Caco-2 (cell line): ENCODE measurements at regions not wholly inside any gene's neighbourhood (a gene's known extent, or its start where the extent isn't known, plus 50 kb on each side); places are given as distances from the start of the nearest gene placed in this dataset.
"Not testable (repeated sequence)": the region's sequence is repeated elsewhere in the genome, so short reads cannot be mapped to it uniquely, and the experiment has no call there.

Experiments used
- BruUV-seq: library from RNA; stranded (reverse); fragments of 400-500 nt; replicated peaks from 2 replicates; lab custom pipeline; 2021; lab: Mats Ljungman, UMichigan
- CTCF ChIA-PET: fragments of 300-600 bp; sonication (Branson Sonifier 250); formaldehyde crosslinking; loops from one replicate; lab custom pipeline; 2022; ENCODE audit warnings: antibody characterized with exemption; lab: Charles Lee
- POLR2A ChIA-PET: fragments of 300-600 bp; sonication (Branson Sonifier 250); formaldehyde crosslinking; loops from one replicate; lab custom pipeline; 2022; ENCODE audit warnings: antibody characterized with exemption; lab: Charles Lee
- DNase-seq, 2 experiments: peaks; one replicate each; pipeline versions ENCODE4 v3.0.0 to v3.0.0-alpha.2; 2020 to 2022
- H3K27me3 ChIP-seq: replicated peaks from 2 replicates; pipeline ENCODE4 v1.6.0; 2011; ENCODE audit warnings: low read length; ENCODE audit not compliant: control insufficient read depth, insufficient read depth
- H3K36me3 ChIP-seq: 2 replicates; pipeline ENCODE4 v1.5.1; 2011; ENCODE audit warnings: low read length; ENCODE audit not compliant: control insufficient read depth, insufficient read depth
- H3K4me1 ChIP-seq: fragments of 250-450 bp; sonication (Bioruptor Pico); 2 replicates; pipeline ENCODE4 v1.5.1; 2020; ENCODE audit warnings: mild to moderate bottlenecking
- H3K4me3 ChIP-seq: 2 replicates; pipeline ENCODE4 v1.5.1; 2011; ENCODE audit warnings: low read depth, mild to moderate bottlenecking, control low read depth, low read length
- H3K9me3 ChIP-seq: fragments of 250-450 bp; sonication (Bioruptor Pico); 2 replicates; pipeline ENCODE4 v1.5.1; 2020; ENCODE audit warnings: mild to moderate bottlenecking, moderate library complexity
- H3K27ac Mint-ChIP-seq: one replicate; pipeline ENCODE4 v1.8.0; 2022; ENCODE audit warnings: mixed read lengths; ENCODE audit not compliant: unreplicated experiment
- H3K27me3 Mint-ChIP-seq: one replicate; pipeline ENCODE4 v1.8.0; 2022; ENCODE audit warnings: mixed read lengths; ENCODE audit not compliant: insufficient read depth, unreplicated experiment
- H3K36me3 Mint-ChIP-seq: one replicate; pipeline ENCODE4 v1.8.0; 2022; ENCODE audit warnings: mild to moderate bottlenecking, mixed read lengths; ENCODE audit not compliant: insufficient read depth, unreplicated experiment
- H3K4me1 Mint-ChIP-seq: one replicate; pipeline ENCODE4 v1.8.0; 2022; ENCODE audit warnings: low read depth, mixed read lengths; ENCODE audit not compliant: unreplicated experiment
- H3K4me3 Mint-ChIP-seq: one replicate; pipeline ENCODE4 v1.8.0; 2022; ENCODE audit warnings: mild to moderate bottlenecking, moderate library complexity, mixed read lengths; ENCODE audit not compliant: unreplicated experiment
- H3K9me3 Mint-ChIP-seq: one replicate; pipeline ENCODE4 v1.8.0; 2022; ENCODE audit warnings: mixed read lengths; ENCODE audit not compliant: unreplicated experiment
- intact Hi-C: fragments of 100-400 bp; cut with micrococcal nuclease; formaldehyde crosslinking; loops from one replicate; pipeline ENCODE4 v1.10.0; 2022; ENCODE audit not compliant: unreplicated experiment
- TF ChIP-seq, protein P1 (sequence below), 2 experiments: fragments of 200-600 bp in 1 of 2; IDR thresholded peaks; 1 replicate in 1 of 2; 2 replicates in 1 of 2; pipeline versions ENCODE4 v1.5.1 to v1.8.0; 2011 to 2022; ENCODE audit warnings: antibody characterized with exemption in 1 of 2, control low read depth in 1 of 2, inconsistent platforms in 1 of 2, low read depth in 1 of 2, low read length in 1 of 2, mild to moderate bottlenecking in 1 of 2, moderate library complexity in 1 of 2; ENCODE audit not compliant: insufficient read depth in 1 of 2, severe bottlenecking in 1 of 2, unreplicated experiment in 1 of 2

- Histone ChIP-seq H3K4me1 (no peaks in the 10 kb centered on the region), H3K36me3 (no peaks in the 10 kb centered on the region), H3K4me3 (no peak overlapping the region), H3K27me3 (no peaks in the 10 kb centered on the region), H3K9me3 (no peaks in the 10 kb centered on the region)
- no peak overlapping the region for H3K27ac Mint-ChIP-seq
- DNase-seq: no peak
- ChIA-PET POLR2A (no interaction called here), CTCF (no interaction called here)
- H3K36me3 Mint-ChIP-seq: no peaks in the 10 kb centered on the region
- no peak overlapping the region for H3K4me3 Mint-ChIP-seq
- no peaks in the 10 kb centered on the region for H3K27me3 Mint-ChIP-seq
- TF ChIP-seq, protein P1, sequence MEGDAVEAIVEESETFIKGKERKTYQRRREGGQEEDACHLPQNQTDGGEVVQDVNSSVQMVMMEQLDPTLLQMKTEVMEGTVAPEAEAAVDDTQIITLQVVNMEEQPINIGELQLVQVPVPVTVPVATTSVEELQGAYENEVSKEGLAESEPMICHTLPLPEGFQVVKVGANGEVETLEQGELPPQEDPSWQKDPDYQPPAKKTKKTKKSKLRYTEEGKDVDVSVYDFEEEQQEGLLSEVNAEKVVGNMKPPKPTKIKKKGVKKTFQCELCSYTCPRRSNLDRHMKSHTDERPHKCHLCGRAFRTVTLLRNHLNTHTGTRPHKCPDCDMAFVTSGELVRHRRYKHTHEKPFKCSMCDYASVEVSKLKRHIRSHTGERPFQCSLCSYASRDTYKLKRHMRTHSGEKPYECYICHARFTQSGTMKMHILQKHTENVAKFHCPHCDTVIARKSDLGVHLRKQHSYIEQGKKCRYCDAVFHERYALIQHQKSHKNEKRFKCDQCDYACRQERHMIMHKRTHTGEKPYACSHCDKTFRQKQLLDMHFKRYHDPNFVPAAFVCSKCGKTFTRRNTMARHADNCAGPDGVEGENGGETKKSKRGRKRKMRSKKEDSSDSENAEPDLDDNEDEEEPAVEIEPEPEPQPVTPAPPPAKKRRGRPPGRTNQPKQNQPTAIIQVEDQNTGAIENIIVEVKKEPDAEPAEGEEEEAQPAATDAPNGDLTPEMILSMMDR (IDR thresholded peaks at IDR 0.05; ENCODE audit: insufficient read depth in 1 of 2, low read depth in 1 of 2, low read length in 1 of 2, severe bottlenecking in 1 of 2, unreplicated experiment in 1 of 2): no peak
- BruUV-seq: no TSS peak
- H3K9me3 Mint-ChIP-seq: no peaks in the 10 kb centered on the region
- intact Hi-C loops: loop anchor here (10.0 kb wide), 1 partner anchor 1302 kb away; no protein-coding TSS in a partner anchor
- no peaks in the 10 kb centered on the region for H3K4me1 Mint-ChIP-seq
Observed at GRCh38 chr1:213512316-213512715, 461.3 kb downstream of the RPS6KC1 start.

GRCh38 chr1:213513006-213513405, 462.0 kb downstream of the RPS6KC1 start:
- no peaks in the 10 kb centered on the region for H3K27me3 ChIP-seq
- no peak overlapping the region for H3K4me3 ChIP-seq
- no peak for DNase-seq
- H3K9me3 Mint-ChIP-seq: peaks cover 3% of the 10 kb centered on the region
- H3K4me1 ChIP-seq: no peaks in the 10 kb centered on the region
- no peak overlapping the region for H3K4me3 Mint-ChIP-seq
- no TSS peak for BruUV-seq
- H3K36me3 Mint-ChIP-seq: no peaks in the 10 kb centered on the region
- intact Hi-C loops: loop anchor here (10.0 kb wide), 1 partner anchor 1302 kb away; no protein-coding TSS in a partner anchor
- ChIA-PET CTCF (no interaction called here), POLR2A (no interaction called here)
- H3K27me3 Mint-ChIP-seq: no peaks in the 10 kb centered on the region
- H3K4me1 Mint-ChIP-seq: peaks cover 2% of the 10 kb centered on the region
- H3K36me3 ChIP-seq: no peaks in the 10 kb centered on the region
- H3K9me3 ChIP-seq: no peaks in the 10 kb centered on the region
- no peak overlapping the region for H3K27ac Mint-ChIP-seq
- TF ChIP-seq, protein P1 (IDR thresholded peaks at IDR 0.05; ENCODE audit: insufficient read depth in 1 of 2, low read depth in 1 of 2, low read length in 1 of 2, severe bottlenecking in 1 of 2, unreplicated experiment in 1 of 2): no peak

- POLR2A ChIA-PET, H3K4me3 ChIP-seq, CTCF ChIA-PET, H3K36me3 Mint-ChIP-seq, BruUV-seq, H3K4me3 Mint-ChIP-seq, DNase-seq, H3K27me3 ChIP-seq, H3K9me3 ChIP-seq, H3K36me3 ChIP-seq, H3K27ac Mint-ChIP-seq, H3K4me1 ChIP-seq, H3K27me3 Mint-ChIP-seq: not testable (repeated sequence)
- intact Hi-C loops: loop anchor here (10.0 kb wide), 1 partner anchor 1300 kb away; no protein-coding TSS in a partner anchor
- peaks cover 13% of the 10 kb centered on the region for H3K4me1 Mint-ChIP-seq
- H3K9me3 Mint-ChIP-seq: peaks cover 19% of the 10 kb centered on the region
Observed at GRCh38 chr1:213514408-213515179, 463.6 kb downstream of the RPS6KC1 start.
